GM10266 (cell line): ENCODE measurements at regions not wholly inside any gene's neighbourhood (a gene's known extent, or its start where the extent isn't known, plus 50 kb on each side); places are given as distances from the start of the nearest gene placed in this dataset.

ENCODE experiments used
- DNase-seq: peaks from one replicate; pipeline ENCODE4 v3.0.0; 2012; ENCODE audit errors: extremely low spot score
- TF ChIP-seq, protein P1 (sequence below): IDR thresholded peaks from 2 replicates; pipeline ENCODE4 v1.5.1; 2012; ENCODE audit warnings: mild to moderate bottlenecking, low read depth; ENCODE audit not compliant: control insufficient read depth, insufficient read depth; ENCODE audit errors: missing control alignments

- DNase-seq, result no peak
These were observed 588.3 kb downstream of the CD109 start for GRCh38 chr6:74284284-74284683.

GRCh38 chr6:74283532-74283931 is 587.5 kb downstream of the CD109 start:
- DNase-seq, result no peak
- TF ChIP-seq, protein P1, sequence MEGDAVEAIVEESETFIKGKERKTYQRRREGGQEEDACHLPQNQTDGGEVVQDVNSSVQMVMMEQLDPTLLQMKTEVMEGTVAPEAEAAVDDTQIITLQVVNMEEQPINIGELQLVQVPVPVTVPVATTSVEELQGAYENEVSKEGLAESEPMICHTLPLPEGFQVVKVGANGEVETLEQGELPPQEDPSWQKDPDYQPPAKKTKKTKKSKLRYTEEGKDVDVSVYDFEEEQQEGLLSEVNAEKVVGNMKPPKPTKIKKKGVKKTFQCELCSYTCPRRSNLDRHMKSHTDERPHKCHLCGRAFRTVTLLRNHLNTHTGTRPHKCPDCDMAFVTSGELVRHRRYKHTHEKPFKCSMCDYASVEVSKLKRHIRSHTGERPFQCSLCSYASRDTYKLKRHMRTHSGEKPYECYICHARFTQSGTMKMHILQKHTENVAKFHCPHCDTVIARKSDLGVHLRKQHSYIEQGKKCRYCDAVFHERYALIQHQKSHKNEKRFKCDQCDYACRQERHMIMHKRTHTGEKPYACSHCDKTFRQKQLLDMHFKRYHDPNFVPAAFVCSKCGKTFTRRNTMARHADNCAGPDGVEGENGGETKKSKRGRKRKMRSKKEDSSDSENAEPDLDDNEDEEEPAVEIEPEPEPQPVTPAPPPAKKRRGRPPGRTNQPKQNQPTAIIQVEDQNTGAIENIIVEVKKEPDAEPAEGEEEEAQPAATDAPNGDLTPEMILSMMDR, result no peak

More at GRCh38 chr6:74284284-74284683, 588.3 kb downstream of the CD109 start:
- TF ChIP-seq, protein P1, result no peak

DNA sequence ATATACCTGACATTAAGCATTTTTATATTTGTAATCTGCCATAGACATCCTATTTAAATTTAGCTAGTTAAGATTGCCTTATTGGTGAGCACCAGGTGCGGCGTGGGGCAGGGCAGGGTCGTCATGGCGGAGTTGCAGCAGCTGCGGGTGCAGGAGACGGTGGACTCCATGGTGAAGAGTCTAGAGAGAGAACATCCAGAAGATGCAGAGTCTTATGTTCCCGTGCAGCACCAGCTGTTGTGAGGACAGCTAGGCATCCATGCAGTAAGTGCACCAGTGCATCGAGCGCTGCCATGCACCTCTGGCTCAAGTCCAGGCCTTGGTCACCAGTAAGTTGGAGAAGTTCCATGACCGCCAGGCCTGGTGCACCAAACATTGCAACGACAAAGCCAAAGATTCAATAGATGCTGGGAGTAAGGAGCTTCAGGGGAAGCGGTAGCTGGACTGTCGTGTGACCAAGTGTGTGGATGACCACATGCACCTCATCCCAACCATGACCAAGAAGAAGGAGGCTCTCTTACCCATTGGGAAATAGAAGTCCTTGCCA is 586.2 kb downstream of the CD109 start:
- TF ChIP-seq, protein P1, result no peak
- DNase-seq, result no peak

- TF ChIP-seq, protein P1, result no peak
- no peak for DNase-seq
These were observed 584.2 kb downstream of the CD109 start for GRCh38 chr6:74280130-74280692.

GRCh38 chr6:74277777-74278186 is 581.8 kb downstream of the CD109 start:
- TF ChIP-seq, protein P1, result no peak
- DNase-seq, result no peak

- DNase-seq, result no peak
- TF ChIP-seq, protein P1, result no peak
These were observed 577.5 kb downstream of the CD109 start for GRCh38 chr6:74273541-74273940.

DNA sequence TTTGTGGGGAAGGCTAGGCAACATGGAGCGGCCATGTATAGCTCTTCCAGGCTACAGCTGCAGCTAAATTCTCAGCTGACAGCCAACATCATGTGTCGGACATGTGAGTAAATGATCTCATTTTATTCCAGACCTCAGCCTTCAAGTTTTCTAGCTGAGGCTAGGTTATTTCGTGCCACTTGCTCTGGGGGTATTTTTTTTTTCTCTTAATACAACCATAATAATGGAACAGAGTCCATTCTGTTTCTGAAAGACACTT is 573.5 kb downstream of the CD109 start:
- no peak for DNase-seq
- TF ChIP-seq, protein P1, result no peak
